Suppressor macrophage treated with lipopolysaccharide for 1 hour (primary cell): ENCODE measurements at regions not wholly inside any gene's neighbourhood (a gene's known extent, or its start where the extent isn't known, plus 50 kb on each side); places are given as distances from the start of the nearest gene placed in this dataset.

Source experiments
- DNase-seq, 3 donors: peaks; one replicate each; pipeline ENCODE4 v3.0.0-alpha.2; 2020 to 2022

DNA sequence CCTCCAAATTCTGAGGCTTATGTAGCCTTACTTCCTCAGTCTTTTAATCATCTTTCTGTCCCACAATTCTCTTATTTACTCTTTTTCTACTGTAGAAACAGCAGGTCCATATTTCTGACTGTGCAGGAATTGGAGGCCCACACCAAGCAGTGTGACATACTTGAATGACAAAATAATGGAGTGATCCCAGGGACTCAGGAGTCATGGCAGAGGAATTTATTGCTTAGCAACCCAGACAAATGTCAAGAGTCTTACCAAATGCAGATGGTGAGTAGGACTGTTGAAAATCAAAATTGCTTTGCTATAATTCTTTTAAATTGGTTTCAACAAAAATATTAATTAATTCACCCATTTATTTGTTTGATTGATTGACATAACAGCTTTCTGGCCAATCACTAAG, 59.9 kb downstream of the HTR1B start:
- DNase-seq, result no peak

GRCh38 chr6:77401231-77401630, 62.1 kb downstream of the HTR1B start:
- no peak for DNase-seq

- no peak for DNase-seq
Measured at GRCh38 chr6:77397561-77397960, 65.7 kb downstream of the HTR1B start.

DNA sequence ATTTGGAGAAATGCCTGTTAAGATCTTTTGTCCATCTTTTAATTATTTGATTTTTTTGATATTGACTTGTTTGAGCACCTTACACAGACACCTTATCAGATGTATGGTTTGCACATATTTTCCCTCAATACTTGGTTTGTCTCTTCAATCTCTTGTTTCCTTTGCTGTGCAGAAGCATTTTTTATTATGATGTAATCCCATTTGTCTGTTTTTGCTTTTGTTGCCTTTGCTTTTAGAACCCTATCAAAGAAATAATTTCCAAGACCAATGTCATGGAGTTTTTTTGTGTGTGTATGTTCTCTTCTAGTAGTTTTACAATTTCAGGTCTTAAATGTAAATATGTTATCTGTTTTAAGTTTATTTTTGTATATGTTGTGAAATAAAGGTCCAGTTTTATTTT, 73.9 kb downstream of the HTR1B start:
- DNase-seq, result no peak

GRCh38 chr6:77383026-77383425, 80.3 kb downstream of the HTR1B start:
- DNase-seq, result no peak

DNA sequence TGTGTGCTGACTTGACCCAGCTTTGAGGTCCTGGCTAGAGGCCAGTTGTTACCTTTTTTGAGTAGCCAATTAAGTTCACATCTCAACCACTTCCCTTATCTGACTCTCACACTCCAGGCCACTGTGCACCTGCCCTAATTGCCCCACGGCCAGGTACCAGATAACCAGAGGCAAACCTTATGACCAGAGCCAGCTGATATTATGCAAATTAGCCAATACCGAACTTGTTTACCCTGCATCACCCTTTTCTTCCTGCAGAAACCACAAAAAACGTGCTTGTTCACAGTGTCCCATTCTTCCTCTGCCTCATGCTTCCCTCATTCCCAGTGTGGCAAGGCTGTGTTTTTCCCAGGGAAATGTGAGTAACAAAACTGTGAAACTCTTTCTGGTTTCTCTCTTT, 89.3 kb downstream of the HTR1B start:
- no peak for DNase-seq

DNA sequence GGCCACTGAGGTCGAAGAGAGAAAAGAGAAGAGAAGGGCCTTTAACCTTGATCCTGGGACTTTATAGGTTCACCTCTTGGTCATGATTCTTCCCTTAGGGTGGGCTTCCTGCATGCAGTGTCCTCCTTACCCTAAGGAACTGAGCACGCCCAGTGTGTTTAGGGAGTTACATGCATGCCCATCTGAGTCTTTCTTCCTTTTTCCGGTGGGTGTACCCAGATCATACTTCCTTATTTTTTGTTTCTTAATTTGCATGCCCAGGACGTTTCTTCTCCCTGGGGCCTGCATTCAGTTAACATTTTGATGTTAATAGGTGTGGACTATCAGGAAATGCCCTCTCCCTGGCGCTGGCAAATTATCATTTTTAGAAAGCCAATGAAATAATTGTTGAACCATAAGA, 91.5 kb downstream of the HTR1B start:
- no peak for DNase-seq

GRCh38 chr6:77368660-77369313, 94.5 kb downstream of the HTR1B start:
- DNase-seq, result peak in 2 of 3 donors; percentile 32 to 51

- DNase-seq, result no peak
Measured at GRCh38 chr6:77366798-77367197, 96.5 kb downstream of the HTR1B start.

DNA sequence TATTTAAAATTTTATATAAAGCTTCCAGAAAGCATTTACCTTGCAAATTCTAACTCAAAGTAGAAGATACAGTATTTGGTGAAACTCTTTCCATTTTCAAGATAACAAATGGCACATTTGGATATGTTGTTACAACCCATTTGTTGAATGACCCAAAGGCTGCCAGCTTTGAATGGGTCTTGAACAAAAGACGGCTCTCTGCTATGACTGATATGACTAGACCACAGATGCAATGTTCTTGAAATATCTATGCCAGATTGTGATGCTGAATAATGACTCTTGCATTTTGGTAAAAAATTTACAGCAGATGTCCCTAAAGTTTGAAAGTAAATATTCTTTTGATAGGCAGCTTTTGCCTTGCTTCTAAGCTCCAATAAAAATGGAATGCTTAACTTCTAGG, 99.6 kb downstream of the HTR1B start:
- DNase-seq, result no peak

DNA sequence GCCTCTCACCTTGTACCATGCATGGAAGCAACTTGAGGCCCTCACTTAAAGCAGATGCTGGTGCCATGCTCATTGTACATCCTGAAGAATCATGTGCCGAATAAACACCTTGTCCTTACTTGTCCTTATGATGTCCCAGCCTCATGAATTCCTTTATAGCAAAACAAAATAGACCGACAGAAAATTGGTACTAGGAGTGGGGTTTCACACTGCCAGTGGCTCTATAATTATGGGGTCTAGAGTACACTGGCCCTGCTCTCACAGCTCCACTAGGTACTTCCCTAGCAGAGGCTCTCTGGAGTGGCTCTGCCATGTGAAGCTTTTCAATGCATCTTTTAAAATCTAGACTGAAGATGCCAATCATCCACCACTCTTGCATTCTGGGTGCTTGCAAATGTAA, 101.2 kb downstream of the HTR1B start:
- DNase-seq, result no peak

DNA sequence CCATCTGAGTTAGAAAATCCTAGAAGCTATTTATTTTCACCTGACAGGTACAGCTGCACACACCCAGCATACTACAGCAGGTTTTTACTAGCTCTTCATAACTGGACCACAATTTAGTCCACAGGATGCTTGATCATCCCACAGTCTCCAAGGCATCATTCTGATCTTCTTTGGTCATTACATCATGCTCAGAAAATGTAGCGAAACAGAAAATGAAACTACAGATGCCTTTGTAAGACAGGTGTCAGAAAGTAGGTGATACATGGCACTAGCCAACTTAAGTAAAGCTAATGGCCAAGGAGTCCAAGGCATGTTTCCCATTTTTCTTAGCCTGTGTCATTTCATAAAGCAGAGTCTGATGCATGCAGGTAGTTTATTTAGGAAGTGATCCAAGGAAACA, 102.3 kb downstream of the HTR1B start:
- no peak for DNase-seq

DNA sequence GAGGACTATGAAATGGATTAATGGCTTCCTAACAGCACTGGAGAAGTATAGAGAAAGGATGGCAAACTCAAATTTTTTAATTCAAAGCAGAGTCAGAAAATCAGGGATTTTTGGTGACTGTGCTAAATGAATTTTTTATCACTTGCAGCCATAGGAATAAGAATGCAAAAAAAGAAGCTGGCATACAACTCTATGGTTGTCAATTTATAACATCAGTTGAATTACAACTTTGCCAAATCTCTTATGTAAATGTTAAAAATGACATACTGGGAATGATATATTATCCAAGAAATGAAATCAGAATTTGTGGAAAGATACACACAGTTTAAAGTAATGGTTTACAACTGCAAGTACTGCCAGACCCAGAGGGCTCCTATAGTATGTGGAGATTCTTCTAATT, 106.5 kb downstream of the HTR1B start:
- no peak for DNase-seq

- DNase-seq, result no peak
Measured at GRCh38 chr6:77354581-77354980, 108.7 kb downstream of the HTR1B start.

GRCh38 chr6:77353129-77353528, 110.2 kb downstream of the HTR1B start:
- no peak for DNase-seq

- DNase-seq, result no peak
Measured at GRCh38 chr6:77341058-77341986, 122.0 kb downstream of the HTR1B start.

GRCh38 chr6:77340331-77340730, 123.0 kb downstream of the HTR1B start:
- no peak for DNase-seq

DNA sequence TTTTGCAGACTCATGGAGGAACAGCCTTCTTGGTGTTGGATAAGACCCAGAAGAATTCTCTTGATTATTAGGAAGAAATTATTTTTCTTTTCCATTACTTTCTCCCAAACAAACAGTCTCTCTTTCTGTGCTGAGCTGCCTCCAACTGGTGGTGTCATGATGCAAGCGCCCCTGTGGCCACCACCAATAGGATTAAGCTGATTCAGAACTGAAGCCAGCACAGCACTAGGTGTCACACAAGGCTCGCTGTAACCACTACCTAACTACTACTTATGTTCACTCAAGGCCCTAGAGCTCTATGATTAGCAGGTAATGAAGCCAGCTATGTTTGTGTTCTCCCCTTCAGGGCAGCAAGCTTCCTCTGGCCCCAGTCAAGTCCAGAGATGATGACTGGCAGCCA, 123.4 kb downstream of the HTR1B start:
- no peak for DNase-seq

DNA sequence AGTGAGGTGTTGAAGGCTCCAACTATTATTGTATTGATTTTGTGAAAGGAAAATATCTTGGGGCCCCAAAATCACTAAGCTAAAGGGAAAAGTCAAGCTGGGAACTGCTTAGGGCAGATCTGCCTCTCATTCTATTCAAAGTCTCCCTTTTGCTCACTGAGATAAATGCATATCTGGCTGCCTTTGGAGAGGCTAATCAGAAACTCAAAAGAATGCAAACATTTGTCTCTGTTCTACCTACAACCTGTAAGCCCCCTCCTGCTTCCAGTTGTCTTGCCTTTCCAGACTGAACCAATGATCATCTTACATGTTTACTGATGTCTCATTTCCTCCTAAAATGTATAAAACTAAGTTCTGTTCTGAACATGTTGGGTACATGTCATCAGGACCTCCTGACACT, 125.9 kb downstream of the HTR1B start:
- no peak for DNase-seq

DNA sequence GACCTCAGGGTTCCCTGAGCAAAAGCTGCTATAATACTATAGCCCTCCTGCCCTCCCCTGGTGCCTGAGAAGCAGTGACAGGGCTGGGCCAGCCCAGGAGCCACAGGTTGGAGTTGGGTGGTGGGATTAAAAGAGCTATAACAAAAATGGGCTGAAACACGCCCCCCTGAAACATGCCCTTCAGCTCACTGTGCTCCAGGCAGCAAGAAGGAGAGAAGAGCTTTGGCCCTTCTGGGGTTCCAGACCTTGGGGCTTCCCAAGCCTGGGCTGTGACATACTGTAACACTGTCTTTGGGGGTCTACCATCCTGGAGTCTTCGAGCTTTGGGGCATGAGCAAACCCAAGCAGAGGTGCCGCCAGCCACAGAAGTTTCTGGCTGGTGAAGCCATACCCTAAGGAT, 129.2 kb downstream of the HTR1B start:
- DNase-seq, result no peak

- no peak for DNase-seq
Measured at GRCh38 chr6:77332915-77333623, 130.2 kb downstream of the HTR1B start.

DNA sequence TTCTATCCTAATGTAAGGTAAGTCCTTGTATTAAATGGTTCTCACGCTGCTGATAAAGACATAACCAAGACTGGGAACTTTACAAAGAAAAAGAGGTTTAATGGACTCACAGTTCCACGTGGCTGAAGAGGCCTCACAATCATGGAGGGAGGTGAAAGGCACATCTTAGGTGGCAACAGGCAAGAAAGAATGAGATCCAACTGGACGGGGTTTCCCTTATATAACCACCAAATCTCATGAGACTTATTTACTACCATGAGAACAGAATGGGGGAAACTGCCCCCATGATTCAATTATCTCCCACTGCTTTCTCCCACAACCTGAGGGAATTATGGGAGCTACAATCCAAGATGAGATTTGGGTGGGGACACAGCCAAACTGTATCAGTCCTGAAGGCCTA, 136.6 kb downstream of the HTR1B start:
- DNase-seq, result no peak

DNA sequence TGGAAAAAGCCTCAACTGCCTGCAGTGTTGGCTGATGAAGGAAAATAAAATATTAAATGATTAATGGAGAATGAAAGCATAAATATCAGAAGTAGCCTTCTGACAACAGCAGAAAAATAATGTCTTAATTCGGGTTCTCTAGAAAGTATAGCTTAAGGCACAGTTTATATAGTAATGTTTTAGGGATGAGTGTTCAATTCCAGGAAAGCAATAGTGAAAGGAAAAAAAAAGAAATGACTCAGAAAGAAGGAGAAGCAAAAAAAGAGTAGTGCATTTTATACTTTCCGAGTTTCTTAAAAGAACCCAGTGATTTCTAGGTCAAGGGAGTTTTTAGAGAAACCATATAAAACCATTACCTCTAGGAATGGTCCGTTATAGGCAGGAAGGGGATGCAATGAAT, 137.3 kb downstream of the HTR1B start:
- no peak for DNase-seq

- no peak for DNase-seq
Measured at GRCh38 chr6:77324866-77325265, 138.4 kb downstream of the HTR1B start.
